SK-N-SH treated with all-trans-retinoic acid at 6 μM for 48 hours (cell line): ENCODE measurements at regions not wholly inside any gene's neighbourhood (a gene's known extent, or its start where the extent isn't known, plus 50 kb on each side); places are given as distances from the start of the nearest gene placed in this dataset.

Source experiments
- ARNTL ChIP-seq: fragments of 450-650 bp; formaldehyde crosslinking; IDR thresholded peaks from 2 replicates; pipeline ENCODE4 v1.5.0; 2020; ENCODE audit warnings: low read depth, mild to moderate bottlenecking, moderate library complexity, borderline replicate concordance
- BACH2 ChIP-seq: fragments of 250-450 bp; sonication (Bioruptor Pico); IDR thresholded peaks from 2 replicates; pipeline ENCODE4 v1.9.0; 2021; ENCODE audit warnings: mild to moderate bottlenecking, borderline replicate concordance
- CSDC2 ChIP-seq: fragments of 250-450 bp; sonication (Bioruptor Pico); IDR thresholded peaks from 2 replicates; pipeline ENCODE4 v1.5.0; 2020; ENCODE audit warnings: mild to moderate bottlenecking, moderate library complexity
- ESRRG ChIP-seq: fragments of 250-450 bp; sonication (Bioruptor Pico); IDR thresholded peaks from 2 replicates; pipeline ENCODE4 v1.6.1; 2021; ENCODE audit warnings: mild to moderate bottlenecking
- GLIS3 ChIP-seq: fragments of 250-450 bp; sonication (Bioruptor Pico); IDR thresholded peaks from 2 replicates; pipeline ENCODE4 v1.5.0; 2020; ENCODE audit warnings: mild to moderate bottlenecking, moderate library complexity
- OSR1 ChIP-seq: fragments of 250-450 bp; sonication (Bioruptor Pico); IDR thresholded peaks from 2 replicates; pipeline ENCODE4 v1.8.0; 2022; ENCODE audit warnings: moderate library complexity, mild to moderate bottlenecking, inconsistent platforms
- PPARA ChIP-seq: fragments of 250-450 bp; sonication (Bioruptor Pico); IDR thresholded peaks from 2 replicates; pipeline ENCODE4 v1.5.0; 2020; ENCODE audit warnings: mild to moderate bottlenecking, borderline replicate concordance
- SNAI2 ChIP-seq: fragments of 250-450 bp; sonication (Bioruptor Pico); IDR thresholded peaks from 2 replicates; pipeline ENCODE4 v1.5.0; 2020; ENCODE audit warnings: mild to moderate bottlenecking, moderate library complexity
- ZC3H10 ChIP-seq: fragments of 250-450 bp; sonication (Bioruptor Pico); IDR thresholded peaks from 2 replicates; pipeline ENCODE4 v1.5.1; 2021; ENCODE audit warnings: mild to moderate bottlenecking, moderate library complexity
- ZFP3 ChIP-seq: fragments of 250-450 bp; sonication (Bioruptor Pico); IDR thresholded peaks from 2 replicates; pipeline ENCODE4 v1.5.0; 2020; ENCODE audit warnings: mild to moderate bottlenecking, moderate library complexity
- ZFP30 ChIP-seq: fragments of 450-650 bp; formaldehyde crosslinking; IDR thresholded peaks from 2 replicates; pipeline ENCODE4 v1.5.0; 2022; ENCODE audit warnings: mild to moderate bottlenecking, moderate library complexity
- ZNF565 ChIP-seq: fragments of 450-650 bp; formaldehyde crosslinking; conservative IDR thresholded peaks from 2 replicates; pipeline ENCODE4 v1.5.0; 2020; ENCODE audit warnings: low read depth, mild to moderate bottlenecking, moderate library complexity
- TF ChIP-seq, protein P1 (sequence below): fragments of 250-450 bp; sonication (Bioruptor Pico); IDR thresholded peaks from 2 replicates; pipeline ENCODE4 v1.8.0; 2020; ENCODE audit warnings: mild to moderate bottlenecking, moderate library complexity, borderline replicate concordance
- TF ChIP-seq, protein P2 (sequence below): fragments of 250-450 bp; sonication (Bioruptor Pico); IDR thresholded peaks from 2 replicates; pipeline ENCODE4 v1.8.0; 2021; ENCODE audit warnings: low read depth, mild to moderate bottlenecking, moderate library complexity, borderline replicate concordance

DNA sequence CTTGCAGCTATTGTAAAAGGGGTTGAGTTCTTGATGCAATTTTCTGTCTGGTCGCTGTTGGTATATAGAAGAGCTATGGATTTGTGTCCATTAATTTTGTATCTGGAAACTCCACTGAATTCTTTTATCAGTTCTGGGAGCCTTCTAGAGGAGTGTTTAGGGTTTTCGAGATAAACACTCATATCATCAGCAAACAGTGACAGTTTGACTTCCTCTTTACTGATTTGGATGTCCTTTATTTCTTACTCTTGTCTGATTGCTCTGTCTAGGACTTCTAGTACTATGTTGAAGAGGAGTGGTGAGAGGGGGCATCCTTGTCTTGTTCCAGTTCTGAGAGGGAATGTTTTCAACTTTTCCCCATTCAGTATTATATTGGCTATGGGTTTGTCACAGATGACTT is 120.8 kb upstream of the SSTR4 start:
- TF ChIP-seq, protein P1, sequence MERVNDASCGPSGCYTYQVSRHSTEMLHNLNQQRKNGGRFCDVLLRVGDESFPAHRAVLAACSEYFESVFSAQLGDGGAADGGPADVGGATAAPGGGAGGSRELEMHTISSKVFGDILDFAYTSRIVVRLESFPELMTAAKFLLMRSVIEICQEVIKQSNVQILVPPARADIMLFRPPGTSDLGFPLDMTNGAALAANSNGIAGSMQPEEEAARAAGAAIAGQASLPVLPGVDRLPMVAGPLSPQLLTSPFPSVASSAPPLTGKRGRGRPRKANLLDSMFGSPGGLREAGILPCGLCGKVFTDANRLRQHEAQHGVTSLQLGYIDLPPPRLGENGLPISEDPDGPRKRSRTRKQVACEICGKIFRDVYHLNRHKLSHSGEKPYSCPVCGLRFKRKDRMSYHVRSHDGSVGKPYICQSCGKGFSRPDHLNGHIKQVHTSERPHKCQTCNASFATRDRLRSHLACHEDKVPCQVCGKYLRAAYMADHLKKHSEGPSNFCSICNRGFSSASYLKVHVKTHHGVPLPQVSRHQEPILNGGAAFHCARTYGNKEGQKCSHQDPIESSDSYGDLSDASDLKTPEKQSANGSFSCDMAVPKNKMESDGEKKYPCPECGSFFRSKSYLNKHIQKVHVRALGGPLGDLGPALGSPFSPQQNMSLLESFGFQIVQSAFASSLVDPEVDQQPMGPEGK (CRISPR knock-in tag), result no peak
- no peak for TF ChIP-seq ARNTL (CRISPR knock-in tag)
- no peak for TF ChIP-seq ZFP30
- TF ChIP-seq, protein P2, sequence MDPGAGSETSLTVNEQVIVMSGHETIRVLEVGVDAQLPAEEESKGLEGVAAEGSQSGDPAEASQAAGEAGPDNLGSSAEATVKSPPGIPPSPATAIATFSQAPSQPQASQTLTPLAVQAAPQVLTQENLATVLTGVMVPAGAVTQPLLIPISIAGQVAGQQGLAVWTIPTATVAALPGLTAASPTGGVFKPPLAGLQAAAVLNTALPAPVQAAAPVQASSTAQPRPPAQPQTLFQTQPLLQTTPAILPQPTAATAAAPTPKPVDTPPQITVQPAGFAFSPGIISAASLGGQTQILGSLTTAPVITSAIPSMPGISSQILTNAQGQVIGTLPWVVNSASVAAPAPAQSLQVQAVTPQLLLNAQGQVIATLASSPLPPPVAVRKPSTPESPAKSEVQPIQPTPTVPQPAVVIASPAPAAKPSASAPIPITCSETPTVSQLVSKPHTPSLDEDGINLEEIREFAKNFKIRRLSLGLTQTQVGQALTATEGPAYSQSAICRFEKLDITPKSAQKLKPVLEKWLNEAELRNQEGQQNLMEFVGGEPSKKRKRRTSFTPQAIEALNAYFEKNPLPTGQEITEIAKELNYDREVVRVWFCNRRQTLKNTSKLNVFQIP (CRISPR knock-in tag), result no peak
- TF ChIP-seq GLIS3, result no peak
- TF ChIP-seq OSR1 (CRISPR knock-in tag), result no peak
- TF ChIP-seq ZFP3, result no peak
- TF ChIP-seq BACH2, result no peak
- no peak for TF ChIP-seq ESRRG
- no peak for TF ChIP-seq CSDC2
- TF ChIP-seq SNAI2 (CRISPR knock-in tag), result no peak
- no peak for TF ChIP-seq PPARA (CRISPR knock-in tag)
- TF ChIP-seq ZNF565 (CRISPR knock-in tag), result no peak
- no peak for TF ChIP-seq ZC3H10
